Fibroblast of lung (primary cell): ENCODE measurements at regions not wholly inside any gene's neighbourhood (a gene's known extent, or its start where the extent isn't known, plus 50 kb on each side); places are given as distances from the start of the nearest gene placed in this dataset.

Experiments used
- CTCF ChIP-seq, 2 donors: IDR thresholded peaks in 1 of 2; conservative IDR thresholded peaks in 1 of 2; 1 replicate in 1 of 2; 2 replicates in 1 of 2; pipeline ENCODE4 v1.5.1; 2011 to 2012; ENCODE audit warnings: low read length in 2 of 2, control low read depth in 1 of 2, inconsistent platforms in 1 of 2, low read depth in 1 of 2, mild to moderate bottlenecking in 1 of 2
- EZH2 ChIP-seq: IDR thresholded peaks from 2 replicates; pipeline ENCODE4 v1.5.1; 2012; ENCODE audit warnings: low read length, control low read depth, mild to moderate bottlenecking; ENCODE audit errors: missing control alignments

- TF ChIP-seq CTCF (conservative IDR thresholded peaks at IDR 0.05 in 1 of 2, IDR thresholded peaks at IDR 0.05 in 1 of 2; ENCODE audit: low read depth in 1 of 2, low read length in 2 of 2) (no peak), EZH2 (no peak)
Measured at GRCh38 chr11:15412054-15412453, 297.3 kb downstream of the INSC start.
